SK-N-SH (cell line): ENCODE measurements at regions not wholly inside any gene's neighbourhood (a gene's known extent, or its start where the extent isn't known, plus 50 kb on each side); places are given as distances from the start of the nearest gene placed in this dataset.

ENCODE experiments used
- TAF1 ChIP-seq: IDR thresholded peaks from 2 replicates; pipeline ENCODE4 v1.6.1; 2012; ENCODE audit warnings: low read depth, mild to moderate bottlenecking, low read length, moderate library complexity, borderline replicate concordance
- TF ChIP-seq, protein P1 (sequence below): fragments of 200-600 bp; sonication (generic); IDR thresholded peaks from 2 replicates; pipeline ENCODE4 v1.6.1; 2017; ENCODE audit warnings: antibody characterized with exemption, mild to moderate bottlenecking, moderate library complexity

DNA sequence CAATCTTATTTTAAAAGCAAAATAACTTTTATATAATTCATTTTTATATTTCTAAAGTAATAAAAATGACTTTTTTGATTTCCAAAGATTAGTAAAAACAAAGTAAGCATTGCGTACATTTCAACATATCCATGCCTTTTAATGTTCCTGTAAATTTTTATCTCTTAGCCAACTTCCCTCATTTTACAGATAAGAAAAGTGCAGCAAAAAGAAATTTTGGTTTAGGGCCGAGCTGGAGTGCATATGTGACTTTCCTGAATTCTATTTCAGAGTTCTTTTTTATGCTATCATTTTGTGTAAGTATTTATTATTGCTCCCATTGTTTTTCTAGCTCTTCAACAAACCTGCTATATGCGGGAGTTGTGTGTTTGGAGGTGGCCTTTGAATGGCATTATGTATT lies 195.3 kb downstream of the NHLRC3 start:
- TF ChIP-seq TAF1, result no peak
- TF ChIP-seq, protein P1, sequence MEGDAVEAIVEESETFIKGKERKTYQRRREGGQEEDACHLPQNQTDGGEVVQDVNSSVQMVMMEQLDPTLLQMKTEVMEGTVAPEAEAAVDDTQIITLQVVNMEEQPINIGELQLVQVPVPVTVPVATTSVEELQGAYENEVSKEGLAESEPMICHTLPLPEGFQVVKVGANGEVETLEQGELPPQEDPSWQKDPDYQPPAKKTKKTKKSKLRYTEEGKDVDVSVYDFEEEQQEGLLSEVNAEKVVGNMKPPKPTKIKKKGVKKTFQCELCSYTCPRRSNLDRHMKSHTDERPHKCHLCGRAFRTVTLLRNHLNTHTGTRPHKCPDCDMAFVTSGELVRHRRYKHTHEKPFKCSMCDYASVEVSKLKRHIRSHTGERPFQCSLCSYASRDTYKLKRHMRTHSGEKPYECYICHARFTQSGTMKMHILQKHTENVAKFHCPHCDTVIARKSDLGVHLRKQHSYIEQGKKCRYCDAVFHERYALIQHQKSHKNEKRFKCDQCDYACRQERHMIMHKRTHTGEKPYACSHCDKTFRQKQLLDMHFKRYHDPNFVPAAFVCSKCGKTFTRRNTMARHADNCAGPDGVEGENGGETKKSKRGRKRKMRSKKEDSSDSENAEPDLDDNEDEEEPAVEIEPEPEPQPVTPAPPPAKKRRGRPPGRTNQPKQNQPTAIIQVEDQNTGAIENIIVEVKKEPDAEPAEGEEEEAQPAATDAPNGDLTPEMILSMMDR, result no peak
